GM19324 (cell line): ENCODE measurements at regions not wholly inside any gene's neighbourhood (a gene's known extent, or its start where the extent isn't known, plus 50 kb on each side); places are given as distances from the start of the nearest gene placed in this dataset.

ENCODE experiments used
- ATAC-seq: cut with Tn5 transposase; IDR thresholded peaks from one replicate; pipeline ENCODE4 v1.9.1; 2021; ENCODE audit warnings: mild to moderate bottlenecking, moderate library complexity; ENCODE audit not compliant: unreplicated experiment, low FRiP score

- no peak for ATAC-seq
These were observed 306.5 kb upstream of the ZNF521 start for GRCh38 chr18:25658476-25658875.

- no peak for ATAC-seq
These were observed 299.6 kb upstream of the ZNF521 start for GRCh38 chr18:25651553-25651952.

- ATAC-seq, result no peak
These were observed 298.4 kb upstream of the ZNF521 start for GRCh38 chr18:25650201-25650941.

GRCh38 chr18:25648716-25649260 lies 296.8 kb upstream of the ZNF521 start:
- ATAC-seq, result no peak

GRCh38 chr18:25647404-25647803 lies 295.4 kb upstream of the ZNF521 start:
- no peak for ATAC-seq

- no peak for ATAC-seq
These were observed 295.0 kb upstream of the ZNF521 start for GRCh38 chr18:25646971-25647370.

GRCh38 chr18:25639596-25639995 lies 287.6 kb upstream of the ZNF521 start:
- no peak for ATAC-seq

- ATAC-seq, result no peak
These were observed 281.6 kb upstream of the ZNF521 start for GRCh38 chr18:25633563-25633962.

- ATAC-seq, result no peak
These were observed 278.7 kb upstream of the ZNF521 start for GRCh38 chr18:25630682-25631081.

- no peak for ATAC-seq
These were observed 269.7 kb upstream of the ZNF521 start for GRCh38 chr18:25621682-25622081.

- ATAC-seq, result no peak
These were observed 269.2 kb upstream of the ZNF521 start for GRCh38 chr18:25621144-25621543.

GRCh38 chr18:25614168-25614567 lies 262.2 kb upstream of the ZNF521 start:
- no peak for ATAC-seq

GRCh38 chr18:25612466-25612865 lies 260.5 kb upstream of the ZNF521 start:
- no peak for ATAC-seq

- no peak for ATAC-seq
These were observed 256.1 kb upstream of the ZNF521 start for GRCh38 chr18:25608091-25608490.

- no peak for ATAC-seq
These were observed 253.1 kb upstream of the ZNF521 start for GRCh38 chr18:25604894-25605597.

- no peak for ATAC-seq
These were observed 252.4 kb upstream of the ZNF521 start for GRCh38 chr18:25604196-25604893.

GRCh38 chr18:25599443-25599842 lies 247.5 kb upstream of the ZNF521 start:
- ATAC-seq, result no peak

- no peak for ATAC-seq
These were observed 245.5 kb upstream of the ZNF521 start for GRCh38 chr18:25597476-25597875.

- no peak for ATAC-seq
These were observed 243.5 kb upstream of the ZNF521 start for GRCh38 chr18:25595274-25596060.

- ATAC-seq, result no peak
These were observed 242.4 kb upstream of the ZNF521 start for GRCh38 chr18:25594351-25594750.
